HG03025 (cell line): ENCODE measurements at regions not wholly inside any gene's neighbourhood (a gene's known extent, or its start where the extent isn't known, plus 50 kb on each side); places are given as distances from the start of the nearest gene placed in this dataset.
"Not testable (repeated sequence)": the region's sequence is repeated elsewhere in the genome, so short reads cannot be mapped to it uniquely, and the experiment has no call there.

Experiments used
- ATAC-seq: cut with Tn5 transposase; IDR thresholded peaks from one replicate; pipeline ENCODE4 v1.9.1; 2021; ENCODE audit warnings: mild to moderate bottlenecking, moderate library complexity; ENCODE audit not compliant: unreplicated experiment, low FRiP score

- no peak for ATAC-seq
Observed at GRCh38 chr15:62362144-62362543, 197.1 kb upstream of the C2CD4B start.

GRCh38 chr15:62362608-62363007, 197.5 kb upstream of the C2CD4B start:
- no peak for ATAC-seq

- no peak for ATAC-seq
Observed at GRCh38 chr15:62363913-62364312, 198.8 kb upstream of the C2CD4B start.

GRCh38 chr15:62365795-62366442, 200.8 kb upstream of the C2CD4B start:
- ATAC-seq: no peak

GRCh38 chr15:62369454-62369853, 204.4 kb upstream of the C2CD4B start:
- ATAC-seq: no peak

- not testable (repeated sequence) for ATAC-seq
Observed at GRCh38 chr15:62371683-62372082, 206.6 kb upstream of the C2CD4B start.

- no peak for ATAC-seq
Observed at GRCh38 chr15:62377736-62378480, 212.8 kb upstream of the C2CD4B start.

- no peak for ATAC-seq
Observed at GRCh38 chr15:62378772-62379498, 213.8 kb upstream of the C2CD4B start.

GRCh38 chr15:62380011-62380410, 214.9 kb upstream of the C2CD4B start:
- no peak for ATAC-seq

GRCh38 chr15:62382046-62382445, 217.0 kb upstream of the C2CD4B start:
- no peak for ATAC-seq

- peak; percentile 89 for ATAC-seq
Observed at GRCh38 chr15:62389885-62390790, 225.1 kb upstream of the C2CD4B start, which contains the start of gene TLN2. Gene TLN2, plus strand, starts transcription at chr15:62390550.

- ATAC-seq: no peak
Observed at GRCh38 chr15:62390791-62391640, 225.9 kb upstream of the C2CD4B start.

- no peak for ATAC-seq
Observed at GRCh38 chr15:62391641-62392262, 226.7 kb upstream of the C2CD4B start.

GRCh38 chr15:62392376-62392775, 227.3 kb upstream of the C2CD4B start:
- no peak for ATAC-seq

GRCh38 chr15:62393196-62393595, 228.1 kb upstream of the C2CD4B start:
- no peak for ATAC-seq

GRCh38 chr15:62394079-62394478, 229.0 kb upstream of the C2CD4B start:
- ATAC-seq: no peak

- ATAC-seq: no peak
Observed at GRCh38 chr15:62400778-62401177, 235.7 kb upstream of the C2CD4B start.

- ATAC-seq: no peak
Observed at GRCh38 chr15:62402687-62403086, 237.6 kb upstream of the C2CD4B start.

GRCh38 chr15:62403164-62403809, 238.2 kb upstream of the C2CD4B start:
- ATAC-seq: no peak
